ENCODE measurements at regions not wholly inside any gene's neighbourhood (a gene's known extent, or its start where the extent isn't known, plus 50 kb on each side); places are given as distances from the start of the nearest gene placed in this dataset.
"Not testable (repeated sequence)": the region's sequence is repeated elsewhere in the genome, so short reads cannot be mapped to it uniquely, and the experiment has no call there.

DNA sequence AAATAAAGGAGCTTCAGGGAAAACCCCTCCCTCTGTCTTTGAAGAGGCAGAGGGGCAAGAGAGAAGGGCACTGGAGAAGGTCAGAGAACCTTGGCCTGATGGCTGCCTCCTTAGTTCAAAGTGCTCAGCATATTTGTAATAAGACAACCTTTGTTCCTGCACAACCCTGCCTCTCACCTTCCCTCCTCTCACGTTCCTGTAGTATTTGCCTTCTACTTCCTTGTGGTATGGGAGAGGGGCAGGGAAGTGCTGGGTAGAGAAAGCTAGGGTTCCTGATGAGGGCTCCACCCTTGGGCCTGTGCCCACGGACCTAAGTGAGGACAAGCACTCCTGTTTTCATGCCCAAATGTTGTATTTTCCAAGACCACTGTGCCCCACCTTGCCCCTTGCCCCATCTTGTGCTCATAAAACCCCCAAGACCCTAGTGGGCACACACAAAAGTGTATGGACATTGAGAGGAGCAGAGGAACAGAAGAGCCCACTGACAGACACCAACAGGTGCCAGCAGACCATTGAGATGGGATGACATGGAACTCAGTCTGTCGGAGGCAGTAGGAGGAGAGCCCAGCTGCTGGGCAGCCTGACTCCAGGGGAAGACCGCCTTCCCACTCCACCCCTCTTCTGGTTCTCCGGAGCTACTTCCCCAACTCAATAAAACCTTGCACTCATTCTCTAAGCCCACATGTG is 261.5 kb upstream of the CCDC196 start:
- no peak for DNase-seq

GRCh38 chr14:66225337-66225736 is 260.8 kb upstream of the CCDC196 start:
- DNase-seq = no peak

GRCh38 chr14:66228267-66228970 is 257.8 kb upstream of the CCDC196 start:
- peak; percentile 73 for DNase-seq

DNA sequence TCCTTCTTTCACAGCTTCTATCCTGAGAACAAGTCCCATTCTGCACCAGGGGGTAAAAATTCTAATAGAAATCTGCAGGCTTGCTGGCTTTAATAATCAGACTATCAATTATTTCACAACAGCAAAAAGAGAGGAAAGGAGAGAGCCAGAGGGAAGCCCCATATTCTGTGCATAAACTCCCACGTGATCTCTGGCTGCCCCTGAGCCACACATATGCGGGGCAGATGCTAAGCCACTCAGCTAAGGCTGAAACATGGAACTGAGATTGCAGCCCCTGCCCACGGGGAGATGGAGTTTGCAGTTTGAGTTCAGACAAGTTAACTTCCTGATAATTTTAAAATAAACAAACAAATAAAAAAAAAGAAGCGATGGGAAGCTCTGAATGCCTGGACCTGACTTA is 254.4 kb upstream of the CCDC196 start:
- no peak for DNase-seq

DNA sequence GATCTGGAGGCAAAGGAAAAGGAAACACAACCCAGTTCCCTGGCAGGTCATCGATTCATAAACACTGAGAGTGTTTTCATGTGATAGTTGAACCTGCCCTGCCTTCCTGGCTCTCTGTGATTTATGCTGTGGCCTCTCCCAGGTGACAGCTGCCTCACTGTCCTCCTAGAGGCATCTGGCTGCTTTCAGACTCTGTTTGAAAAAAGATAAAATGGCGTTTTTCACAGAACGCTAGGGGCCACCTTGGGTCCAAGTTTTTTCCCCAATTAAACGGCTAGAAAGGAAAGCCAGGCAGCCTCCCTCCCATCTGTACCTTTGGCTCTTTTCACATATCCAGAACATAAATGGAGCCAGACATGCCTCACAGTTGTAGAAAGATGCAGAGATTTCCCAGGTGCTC is 252.6 kb upstream of the CCDC196 start:
- no peak for DNase-seq

- DNase-seq = no peak
Measured at GRCh38 chr14:66234411-66234810, 251.8 kb upstream of the CCDC196 start.

GRCh38 chr14:66237741-66238140 is 248.4 kb upstream of the CCDC196 start:
- DNase-seq = no peak

DNA sequence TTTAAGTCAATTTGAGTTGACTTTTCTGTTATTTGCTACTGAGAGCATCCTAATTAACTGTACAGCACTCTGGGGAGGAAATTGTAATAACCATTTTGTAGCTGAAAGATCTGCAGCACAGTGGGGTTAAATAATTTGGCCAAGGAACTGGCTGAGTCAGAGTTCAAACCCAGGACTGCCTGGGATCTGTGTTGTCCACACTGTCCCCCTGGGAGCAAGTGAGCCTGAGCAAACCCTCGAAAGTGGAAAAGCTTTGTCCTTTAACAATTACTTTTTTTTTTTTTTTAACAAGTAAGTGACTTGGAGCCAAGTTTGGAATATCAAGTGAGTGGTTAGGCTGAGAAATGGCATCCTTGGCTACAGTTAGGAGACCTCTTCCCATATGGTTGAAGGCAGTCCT is 247.2 kb upstream of the CCDC196 start:
- peak; percentile 4 for DNase-seq

GRCh38 chr14:66239589-66239988 is 246.6 kb upstream of the CCDC196 start:
- no peak for DNase-seq

GRCh38 chr14:66240105-66240504 is 246.1 kb upstream of the CCDC196 start:
- DNase-seq = peak; percentile 51

DNA sequence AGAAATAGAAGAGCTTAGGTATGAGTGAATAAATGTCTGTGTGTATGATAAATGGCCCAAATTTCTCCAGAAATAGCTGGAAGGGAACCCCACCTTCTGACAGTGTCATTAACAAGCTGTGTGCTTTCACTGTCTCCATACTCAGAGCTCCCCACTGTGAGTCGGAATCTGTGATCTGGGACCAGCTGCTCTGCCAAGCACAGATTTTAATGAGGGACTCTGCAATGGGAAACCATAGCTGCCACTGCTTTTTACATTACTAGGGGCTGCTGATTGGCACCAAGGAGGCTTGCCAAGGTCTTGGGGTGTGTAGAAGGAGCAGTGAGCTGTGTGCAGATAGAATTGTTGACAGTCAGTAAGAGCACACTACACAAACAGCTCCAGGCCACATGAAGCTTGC is 244.2 kb upstream of the CCDC196 start:
- no peak for DNase-seq

DNA sequence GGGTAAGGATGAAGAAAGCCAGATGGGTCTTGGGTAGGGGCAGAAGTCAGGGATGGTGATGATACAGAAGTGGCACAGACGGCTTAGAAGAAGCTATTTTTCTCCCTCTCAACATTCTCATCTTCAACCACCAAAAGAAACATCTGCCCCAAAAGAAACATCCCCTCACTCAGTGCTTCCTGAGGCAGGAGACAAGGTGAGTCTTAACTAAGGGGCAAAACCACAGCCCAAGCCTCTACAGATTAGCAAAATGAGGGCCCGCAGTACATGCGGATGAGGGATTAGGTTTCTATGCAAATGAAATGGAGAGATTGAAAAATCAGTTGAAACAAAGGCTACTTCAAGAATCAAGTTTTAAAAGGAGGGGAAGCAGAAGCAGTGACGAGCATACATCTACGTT is 241.3 kb upstream of the CCDC196 start:
- DNase-seq = no peak

- peak; percentile 38 for DNase-seq
Measured at GRCh38 chr14:66247662-66248193, 238.4 kb upstream of the CCDC196 start.

- no peak for DNase-seq
Measured at GRCh38 chr14:66248256-66248655, 237.9 kb upstream of the CCDC196 start.

GRCh38 chr14:66249544-66249943 is 236.6 kb upstream of the CCDC196 start:
- no peak for DNase-seq

- no peak for DNase-seq
Measured at GRCh38 chr14:66254038-66254437, 232.1 kb upstream of the CCDC196 start.

- DNase-seq = no peak
Measured at GRCh38 chr14:66268802-66269334, 217.3 kb upstream of the CCDC196 start.

DNA sequence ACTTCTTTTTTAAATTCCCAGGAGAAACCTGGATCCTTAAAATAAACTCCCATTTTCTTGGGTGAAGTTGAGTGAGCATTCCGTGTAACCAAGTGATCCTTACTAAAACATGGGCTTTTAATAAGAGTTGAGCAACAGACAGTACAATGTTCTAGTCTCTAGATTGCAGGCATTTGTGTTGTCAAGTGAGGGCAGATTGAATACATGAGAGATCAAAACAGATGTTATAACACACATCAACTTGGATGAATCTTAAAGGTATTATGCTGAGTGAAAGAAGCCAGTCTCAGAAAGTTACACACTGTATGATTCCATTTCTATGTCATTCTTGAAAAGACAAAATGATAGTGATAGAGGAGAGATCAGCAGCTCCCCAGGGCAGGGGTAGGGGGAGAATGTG is 213.9 kb upstream of the CCDC196 start:
- no peak for DNase-seq

DNA sequence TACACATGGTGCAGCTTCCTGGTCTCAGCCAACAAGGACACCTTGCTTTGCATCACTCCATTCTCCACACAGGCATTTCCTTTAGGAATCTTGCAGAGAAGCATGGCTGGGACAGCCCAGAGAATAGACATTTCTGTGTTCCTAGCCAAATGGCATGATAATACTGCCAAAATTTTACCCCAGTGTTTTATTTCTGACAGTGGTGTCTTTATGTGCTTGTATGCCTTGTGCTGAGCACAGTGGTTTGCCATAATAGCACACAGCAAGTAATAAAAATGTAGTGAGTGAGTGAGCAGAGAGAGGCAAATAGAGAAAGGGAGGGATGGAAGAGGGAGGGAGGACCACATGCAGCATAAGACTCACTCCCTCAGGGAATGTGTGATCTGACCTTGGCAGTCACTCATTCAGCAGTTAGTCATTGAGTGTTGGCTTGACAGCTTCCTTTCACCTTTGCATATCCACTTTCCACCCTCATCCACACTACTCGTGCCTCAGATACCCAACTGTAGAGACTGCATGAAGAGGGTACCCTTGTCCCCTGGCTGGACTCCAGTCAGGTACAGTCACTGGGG is 212.8 kb upstream of the CCDC196 start:
- DNase-seq = no peak

- not testable (repeated sequence) for DNase-seq
Measured at GRCh38 chr14:66278418-66278817, 207.8 kb upstream of the CCDC196 start.

DNA sequence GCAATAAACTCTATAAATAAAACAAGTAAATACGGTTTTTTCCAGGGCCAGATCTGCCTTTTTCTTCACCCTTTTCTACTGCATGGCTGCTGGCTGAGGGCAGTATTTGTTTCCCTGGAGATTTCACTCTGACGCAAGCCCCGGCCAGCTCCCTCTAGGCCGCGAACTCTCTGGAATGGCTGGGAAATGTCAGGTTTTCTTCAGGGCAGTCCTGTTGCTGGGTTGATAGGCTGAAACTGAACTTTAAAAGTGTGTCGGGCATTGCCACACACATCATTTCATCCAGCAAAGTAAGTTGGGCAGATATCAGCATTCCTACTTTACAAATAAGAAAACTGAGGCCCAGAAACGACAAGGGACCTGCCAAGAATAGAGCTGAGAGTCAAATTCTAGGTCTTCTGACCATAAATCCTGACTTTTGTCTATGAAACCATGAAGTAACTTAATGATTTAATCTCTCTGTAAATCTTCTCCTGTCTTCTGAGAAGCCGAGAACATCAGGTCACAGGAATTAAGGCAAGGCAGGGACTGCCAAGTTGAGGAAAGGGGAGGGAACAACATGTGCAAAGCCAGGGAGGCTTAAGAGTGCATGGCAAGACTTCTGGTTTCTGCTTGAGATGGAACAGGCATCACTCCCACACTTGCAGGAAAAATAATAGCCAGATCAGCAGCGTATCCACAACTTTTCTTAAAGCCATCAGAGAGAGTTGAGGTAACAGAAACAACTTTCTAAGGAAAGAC is 205.0 kb upstream of the CCDC196 start:
- no peak for DNase-seq

- peak; percentile 83 for DNase-seq
Measured at GRCh38 chr14:66284346-66284745, 201.8 kb upstream of the CCDC196 start.

GRCh38 chr14:66288511-66288910 is 197.7 kb upstream of the CCDC196 start:
- peak; percentile 13 for DNase-seq

Measured in fibroblast of skin of back (primary cell).